Neural crest cell (in vitro differentiated cells): ENCODE measurements at regions not wholly inside any gene's neighbourhood (a gene's known extent, or its start where the extent isn't known, plus 50 kb on each side); places are given as distances from the start of the nearest gene placed in this dataset.
A peak's percentile ranks its signal among the peaks of the same experiment; 100 is the strongest.

Source experiments
- DNase-seq: peaks from one replicate; pipeline ENCODE4 v3.0.0; 2021; ENCODE audit warnings: low read depth, mixed read lengths, low spot score
- H3K27ac Mint-ChIP-seq: one replicate; pipeline ENCODE4 v1.8.0; 2021; ENCODE audit warnings: mild to moderate bottlenecking, mixed read lengths; ENCODE audit not compliant: unreplicated experiment
- H3K27me3 Mint-ChIP-seq: 2 replicates; pipeline ENCODE4 v1.8.0; 2021; ENCODE audit warnings: low read depth, mild to moderate bottlenecking, mixed read lengths
- H3K36me3 Mint-ChIP-seq: 2 replicates; pipeline ENCODE4 v1.8.0; 2021; ENCODE audit warnings: low read depth, mild to moderate bottlenecking, mixed read lengths
- H3K4me1 Mint-ChIP-seq: 2 replicates; pipeline ENCODE4 v1.8.0; 2021; ENCODE audit warnings: mixed read lengths
- H3K4me3 Mint-ChIP-seq: one replicate; pipeline ENCODE4 v1.8.0; 2021; ENCODE audit warnings: mild to moderate bottlenecking, mixed read lengths
- H3K9me3 Mint-ChIP-seq: 2 replicates; pipeline ENCODE4 v1.8.0; 2021; ENCODE audit warnings: mixed read lengths
- TF ChIP-seq, protein P1 (sequence below): fragments of 200-600 bp; sonication (generic); conservative IDR thresholded peaks from 2 replicates; pipeline ENCODE4 v1.5.0; 2021; ENCODE audit warnings: antibody characterized with exemption, mild to moderate bottlenecking

DNA sequence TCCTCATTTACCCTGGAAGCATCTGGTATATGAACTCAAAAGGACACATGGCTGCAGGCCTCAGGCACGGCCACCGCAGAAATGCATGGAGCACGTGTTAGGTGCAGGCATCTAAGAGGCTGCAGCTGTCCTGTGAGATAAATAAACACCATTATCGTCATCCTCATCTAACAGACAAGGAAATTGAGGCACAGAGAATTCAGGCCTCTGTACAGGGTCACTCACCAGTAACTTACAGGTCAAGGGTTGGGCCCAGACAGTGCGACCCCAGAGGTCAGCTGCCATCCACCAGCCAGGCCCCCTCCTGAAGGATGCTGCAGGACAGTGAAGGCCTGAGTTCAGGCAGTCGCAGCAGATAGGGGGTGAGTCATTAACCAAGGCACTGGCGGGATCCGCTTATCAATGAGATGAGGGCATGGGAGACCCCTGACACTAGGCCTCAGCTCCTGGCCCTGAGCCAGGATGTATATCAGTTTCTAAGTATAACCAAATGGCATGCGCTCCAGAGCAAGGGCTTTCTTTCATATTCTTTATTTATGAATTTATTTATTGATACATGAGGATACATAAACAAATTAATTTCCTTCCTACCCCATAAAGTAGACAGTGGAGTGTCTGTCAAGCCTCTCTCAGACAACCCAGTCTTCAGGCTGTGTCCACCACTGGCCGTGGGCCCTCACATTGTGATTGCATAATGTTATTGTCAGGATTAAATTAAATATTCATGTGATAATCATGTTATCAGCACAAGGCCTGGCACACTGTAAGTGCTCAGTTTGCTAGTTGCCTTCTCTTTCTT, 316.9 kb downstream of the QKI start:
- H3K27me3 Mint-ChIP-seq = no peaks in the 10 kb centered on the region
- H3K4me1 Mint-ChIP-seq = peaks cover 41% of the 10 kb centered on the region
- TF ChIP-seq, protein P1, sequence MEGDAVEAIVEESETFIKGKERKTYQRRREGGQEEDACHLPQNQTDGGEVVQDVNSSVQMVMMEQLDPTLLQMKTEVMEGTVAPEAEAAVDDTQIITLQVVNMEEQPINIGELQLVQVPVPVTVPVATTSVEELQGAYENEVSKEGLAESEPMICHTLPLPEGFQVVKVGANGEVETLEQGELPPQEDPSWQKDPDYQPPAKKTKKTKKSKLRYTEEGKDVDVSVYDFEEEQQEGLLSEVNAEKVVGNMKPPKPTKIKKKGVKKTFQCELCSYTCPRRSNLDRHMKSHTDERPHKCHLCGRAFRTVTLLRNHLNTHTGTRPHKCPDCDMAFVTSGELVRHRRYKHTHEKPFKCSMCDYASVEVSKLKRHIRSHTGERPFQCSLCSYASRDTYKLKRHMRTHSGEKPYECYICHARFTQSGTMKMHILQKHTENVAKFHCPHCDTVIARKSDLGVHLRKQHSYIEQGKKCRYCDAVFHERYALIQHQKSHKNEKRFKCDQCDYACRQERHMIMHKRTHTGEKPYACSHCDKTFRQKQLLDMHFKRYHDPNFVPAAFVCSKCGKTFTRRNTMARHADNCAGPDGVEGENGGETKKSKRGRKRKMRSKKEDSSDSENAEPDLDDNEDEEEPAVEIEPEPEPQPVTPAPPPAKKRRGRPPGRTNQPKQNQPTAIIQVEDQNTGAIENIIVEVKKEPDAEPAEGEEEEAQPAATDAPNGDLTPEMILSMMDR = no peak
- no peaks in the 10 kb centered on the region for H3K36me3 Mint-ChIP-seq
- no peak overlapping the region for H3K4me3 Mint-ChIP-seq
- no peak for DNase-seq
- no peaks in the 10 kb centered on the region for H3K9me3 Mint-ChIP-seq
- H3K27ac Mint-ChIP-seq = peak overlapping the region; percentile 92

DNA sequence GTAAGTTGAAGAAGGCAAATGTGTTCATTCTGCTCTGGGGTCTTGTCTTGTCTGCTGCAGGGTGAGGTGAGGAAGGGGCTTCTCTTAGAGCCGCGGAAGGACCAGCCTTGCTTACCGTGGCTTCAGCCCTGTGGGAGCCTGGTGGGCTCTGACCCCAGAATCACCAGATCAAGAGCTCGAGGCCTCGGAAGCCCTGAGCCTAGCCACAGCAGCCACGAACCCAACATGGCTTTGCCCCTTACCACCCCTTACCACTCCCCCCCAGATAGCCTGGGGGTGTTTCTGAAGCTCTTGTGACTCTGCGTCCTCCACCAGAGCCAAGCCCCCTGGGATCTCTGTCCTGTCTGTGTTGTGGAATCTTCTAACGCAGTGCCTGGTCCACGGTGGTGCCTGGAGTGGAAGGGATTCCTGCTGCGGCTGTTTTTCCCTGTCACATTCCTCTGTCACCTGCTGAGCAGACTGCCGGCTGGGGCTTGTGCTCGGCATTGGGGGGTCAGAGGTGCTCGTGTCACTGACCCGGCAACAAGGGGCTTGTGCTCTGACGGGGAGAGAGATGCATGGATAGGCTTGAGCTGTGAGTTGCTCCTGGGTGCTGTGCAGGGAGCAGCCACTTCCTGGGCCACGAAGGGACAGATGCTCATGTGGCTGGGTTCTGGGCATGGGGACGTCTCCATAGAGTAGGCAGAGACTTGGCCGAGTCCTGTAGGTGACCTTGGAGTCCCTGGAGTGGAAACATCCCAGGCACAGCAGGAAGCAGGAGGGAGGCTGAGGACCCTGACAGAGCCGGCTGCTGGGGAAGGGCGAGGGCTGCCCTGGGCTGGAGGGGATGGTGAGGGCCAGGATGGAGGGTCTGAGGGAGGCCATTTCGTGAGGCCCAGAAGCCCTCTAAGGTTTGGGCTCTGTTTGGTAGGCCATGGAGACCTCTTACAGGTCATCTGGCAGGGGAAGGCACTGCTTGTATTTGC, 316.0 kb downstream of the QKI start:
- Mint-ChIP-seq H3K9me3 (no peaks in the 10 kb centered on the region), H3K36me3 (no peaks in the 10 kb centered on the region)

DNA sequence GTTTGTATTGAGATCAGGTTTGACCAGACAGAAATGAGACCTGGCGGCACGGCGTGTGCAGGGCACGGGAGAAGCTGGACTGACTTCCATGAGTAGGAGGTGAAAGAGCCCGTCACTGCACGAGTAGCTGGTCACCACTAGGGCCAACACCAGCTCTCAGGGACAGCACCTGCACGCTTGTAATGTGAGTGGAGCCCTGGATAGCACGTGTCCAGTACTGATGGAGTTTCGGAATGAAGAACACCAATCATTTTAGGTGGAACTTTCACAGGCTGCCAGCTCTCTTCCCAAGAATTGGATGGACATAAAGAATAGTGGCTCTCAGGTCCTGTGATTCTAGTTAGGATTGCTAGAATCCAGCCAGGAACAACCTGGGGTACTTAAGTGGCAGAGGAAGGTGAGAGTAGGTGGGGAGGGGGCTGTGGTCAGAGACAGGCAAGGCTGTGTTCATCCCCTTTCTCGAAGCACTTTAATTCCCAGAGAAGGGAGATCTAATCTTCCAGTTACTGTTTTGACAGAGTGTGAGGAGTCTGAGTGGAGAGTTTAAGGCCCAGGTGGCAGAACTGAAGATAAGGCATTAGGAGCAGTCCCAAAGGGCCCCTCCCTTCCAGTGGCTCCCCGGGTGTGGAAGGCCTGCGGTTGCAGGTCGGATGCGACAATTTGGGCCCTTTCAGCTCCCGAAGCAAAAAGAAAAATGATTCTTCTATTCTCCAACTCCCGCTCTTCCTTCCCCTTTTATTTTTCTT, 314.8 kb downstream of the QKI start:
- no peaks in the 10 kb centered on the region for H3K9me3 Mint-ChIP-seq
- DNase-seq = no peak
- TF ChIP-seq, protein P1 = no peak
- H3K4me1 Mint-ChIP-seq = peaks cover 53% of the 10 kb centered on the region
- no peak overlapping the region for H3K27ac Mint-ChIP-seq
- H3K36me3 Mint-ChIP-seq = no peaks in the 10 kb centered on the region
- no peaks in the 10 kb centered on the region for H3K27me3 Mint-ChIP-seq
- no peak overlapping the region for H3K4me3 Mint-ChIP-seq

More for the DNA sequence above, 316.0 kb downstream of the QKI start:
- H3K4me1 Mint-ChIP-seq = peaks cover 41% of the 10 kb centered on the region
- peak overlapping the region; percentile 92 for H3K27ac Mint-ChIP-seq
- no peak for DNase-seq
- TF ChIP-seq, protein P1 = no peak
- H3K4me3 Mint-ChIP-seq = no peak overlapping the region
- H3K27me3 Mint-ChIP-seq = no peaks in the 10 kb centered on the region

DNA sequence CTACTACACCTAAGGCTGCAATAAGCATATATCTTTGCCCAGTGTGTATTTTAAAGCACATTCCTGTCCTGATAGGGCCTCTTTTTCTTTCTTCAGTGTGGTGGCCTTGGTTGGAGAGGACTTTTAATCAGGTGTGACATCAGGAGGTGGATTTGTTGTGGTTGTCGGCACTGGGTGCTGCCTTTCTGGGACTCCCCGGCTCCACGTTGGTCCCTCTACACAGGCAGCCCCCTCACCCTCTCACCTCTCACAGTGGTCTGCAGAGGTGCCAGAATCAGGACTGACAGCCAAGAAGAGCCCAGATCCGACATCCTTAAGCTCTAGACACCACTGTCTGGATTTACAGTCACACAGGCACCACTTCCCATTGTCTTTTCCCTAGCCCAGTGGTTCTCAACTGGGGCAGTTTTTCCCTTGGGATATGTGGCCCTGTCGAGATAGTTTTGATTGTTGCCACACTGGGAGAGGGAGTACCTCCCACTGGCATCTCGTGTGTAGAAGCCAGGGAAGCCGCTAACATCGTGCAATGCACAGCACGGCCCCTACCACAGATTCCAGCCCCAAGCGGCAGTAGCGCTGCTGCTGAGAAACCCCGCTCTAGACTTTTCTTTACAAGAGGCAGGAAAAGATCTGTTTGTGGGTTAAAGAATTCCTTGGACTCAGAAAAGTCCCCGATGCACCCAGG, 314.1 kb downstream of the QKI start:
- H3K27me3 Mint-ChIP-seq = no peaks in the 10 kb centered on the region
- H3K36me3 Mint-ChIP-seq = no peaks in the 10 kb centered on the region
- TF ChIP-seq, protein P1 = no peak
- H3K27ac Mint-ChIP-seq = no peak overlapping the region
- no peaks in the 10 kb centered on the region for H3K9me3 Mint-ChIP-seq
- no peak overlapping the region for H3K4me3 Mint-ChIP-seq
- no peak for DNase-seq
- H3K4me1 Mint-ChIP-seq = peaks cover 56% of the 10 kb centered on the region
